K562 (cell line): ENCODE measurements at regions not wholly inside any gene's neighbourhood (a gene's known extent, or its start where the extent isn't known, plus 50 kb on each side); places are given as distances from the start of the nearest gene placed in this dataset.

Experiments
- ATF3 ChIP-seq, 2 experiments: fragments of 450-650 bp in 1 of 2; sonication (generic) in 1 of 2; formaldehyde crosslinking in 1 of 2; IDR thresholded peaks in 1 of 2; conservative IDR thresholded peaks in 1 of 2; 2 replicates each; pipeline versions ENCODE4 v1.6.1 to v1.8.1; 2016 to 2023; ENCODE audit warnings: mild to moderate bottlenecking in 2 of 2, moderate library complexity in 2 of 2, inconsistent platforms in 1 of 2, missing genetic modification reagents in 1 of 2
- CBX5 ChIP-seq: IDR thresholded peaks from 2 replicates; pipeline ENCODE4 v1.6.1; 2014; ENCODE audit warnings: low read depth, borderline replicate concordance
- CCNT2 ChIP-seq: IDR thresholded peaks from 2 replicates; pipeline ENCODE4 v1.6.1; 2011; ENCODE audit warnings: borderline replicate concordance, low read depth, mild to moderate bottlenecking, moderate library complexity, mixed read lengths, low read length; ENCODE audit not compliant: insufficient read length; ENCODE audit errors: extremely low read depth
- CTCF ChIP-seq, 3 experiments: IDR thresholded peaks in 2 of 3; conservative IDR thresholded peaks in 1 of 3; 2 replicates each; pipeline ENCODE4 v1.5.1; 2011 to 2012; ENCODE audit warnings: low read length in 3 of 3, mild to moderate bottlenecking in 3 of 3, control low read depth in 2 of 3, improper control_type of control experiment in 1 of 3, inconsistent platforms in 1 of 3, low read depth in 1 of 3, mixed read lengths in 1 of 3, moderate library complexity in 1 of 3; ENCODE audit not compliant: insufficient read depth in 2 of 3
- MAX ChIP-seq: sonication (generic); formaldehyde crosslinking; IDR thresholded peaks from 2 replicates; pipeline ENCODE4 v1.9.0; 2022; ENCODE audit warnings: mild to moderate bottlenecking, missing genetic modification reagents
- MIER1 ChIP-seq: fragments of 450-650 bp; IDR thresholded peaks from 2 replicates; pipeline ENCODE4 v1.6.1; 2016; ENCODE audit warnings: antibody characterized with exemption, mild to moderate bottlenecking, low read depth
- NFATC3 ChIP-seq: fragments of 450-650 bp; IDR thresholded peaks from 2 replicates; pipeline ENCODE4 v1.6.1; 2017; ENCODE audit warnings: mild to moderate bottlenecking
- ZNF175 ChIP-seq: fragments of 200-800 bp; sonication (Bioruptor generic); IDR thresholded peaks from 2 replicates; pipeline ENCODE4 v1.6.1; 2016; ENCODE audit warnings: low read depth, mild to moderate bottlenecking, missing genetic modification characterization, missing compliant biosample characterization
- ZNF707 ChIP-seq: fragments of 250-450 bp; sonication (Bioruptor Pico); conservative IDR thresholded peaks from 2 replicates; pipeline ENCODE4 v1.8.0; 2022; ENCODE audit warnings: inconsistent platforms, mild to moderate bottlenecking, moderate library complexity

GRCh38 chr1:2955652-2956051 is 65.6 kb upstream of the ACTRT2 start:
- no peak for TF ChIP-seq MAX (CRISPR knock-in tag)
- no peak for TF ChIP-seq CBX5
- no peak for TF ChIP-seq ZNF175 (CRISPR knock-in tag)
- TF ChIP-seq ZNF707 (CRISPR knock-in tag) = no peak
- TF ChIP-seq MIER1 = no peak
- TF ChIP-seq ATF3 (IDR thresholded peaks at IDR 0.05) = no peak
- TF ChIP-seq ATF3 (CRISPR knock-in tag; conservative IDR thresholded peaks at IDR 0.05) = no peak
- no peak for TF ChIP-seq NFATC3
- no peak for TF ChIP-seq CTCF (IDR thresholded peaks at IDR 0.05 in 2 of 3, conservative IDR thresholded peaks at IDR 0.05 in 1 of 3; ENCODE audit: insufficient read depth in 2 of 3, low read depth in 1 of 3, low read length in 3 of 3)
- no peak for TF ChIP-seq CCNT2
